Esophagus squamous epithelium (tissue), 4 donors: ENCODE measurements at regions not wholly inside any gene's neighbourhood (a gene's known extent, or its start where the extent isn't known, plus 50 kb on each side); places are given as distances from the start of the nearest gene placed in this dataset.

Experiments used
- CTCF ChIP-seq, 6 experiments: fragments of 450-650 bp in 4 of 6; fragments of 200-600 bp in 2 of 6; sonication (generic) in 2 of 6; IDR thresholded peaks; one replicate each; pipeline ENCODE4 v1.5.1; 2016 to 2019; ENCODE audit warnings: antibody characterized with exemption in 6 of 6, mild to moderate bottlenecking in 4 of 6, moderate library complexity in 4 of 6
- POLR2A ChIP-seq, 4 donors: fragments of 450-650 bp; IDR thresholded peaks; one replicate each; pipeline ENCODE4 v1.6.1; 2017; ENCODE audit warnings: antibody characterized with exemption in 4 of 4, mild to moderate bottlenecking in 4 of 4, moderate library complexity in 3 of 4

- TF ChIP-seq POLR2A (IDR thresholded peaks at IDR 0.05): no peak
- no peak for TF ChIP-seq CTCF (IDR thresholded peaks at IDR 0.05)
Observed at GRCh38 chr15:79538527-79538926, 106.4 kb downstream of the MINAR1 start.
